HG03439 (cell line): ENCODE measurements at regions not wholly inside any gene's neighbourhood (a gene's known extent, or its start where the extent isn't known, plus 50 kb on each side); places are given as distances from the start of the nearest gene placed in this dataset.

ENCODE experiments used
- ATAC-seq: cut with Tn5 transposase; IDR thresholded peaks from one replicate; pipeline ENCODE4 v1.9.1; 2021; ENCODE audit warnings: mild to moderate bottlenecking, moderate library complexity; ENCODE audit not compliant: unreplicated experiment

- ATAC-seq = no peak
These were observed 518.5 kb downstream of the PLPP3 start for GRCh38 chr1:56060906-56061305.

GRCh38 chr1:56057466-56058405 lies 521.6 kb downstream of the PLPP3 start:
- no peak for ATAC-seq

- ATAC-seq = no peak
These were observed 522.7 kb downstream of the PLPP3 start for GRCh38 chr1:56056438-56057287.

GRCh38 chr1:56054959-56055358 lies 524.4 kb downstream of the PLPP3 start:
- no peak for ATAC-seq

GRCh38 chr1:56052041-56052440 lies 527.3 kb downstream of the PLPP3 start:
- ATAC-seq = no peak

GRCh38 chr1:56050911-56051310 lies 528.5 kb downstream of the PLPP3 start:
- no peak for ATAC-seq

GRCh38 chr1:56045477-56045876 lies 533.9 kb downstream of the PLPP3 start:
- no peak for ATAC-seq

- ATAC-seq = no peak
These were observed 534.3 kb downstream of the PLPP3 start for GRCh38 chr1:56045062-56045461.

- ATAC-seq = no peak
These were observed 542.9 kb downstream of the PLPP3 start for GRCh38 chr1:56036479-56036878.

- no peak for ATAC-seq
These were observed 544.4 kb downstream of the PLPP3 start for GRCh38 chr1:56034847-56035481.

- ATAC-seq = no peak
These were observed 545.1 kb downstream of the PLPP3 start for GRCh38 chr1:56034222-56034621.

GRCh38 chr1:56033321-56034037 lies 545.9 kb downstream of the PLPP3 start:
- no peak for ATAC-seq

- ATAC-seq = no peak
These were observed 547.2 kb downstream of the PLPP3 start for GRCh38 chr1:56032096-56032676.

GRCh38 chr1:56031001-56031400 lies 548.4 kb downstream of the PLPP3 start:
- no peak for ATAC-seq

- ATAC-seq = no peak
These were observed 549.9 kb downstream of the PLPP3 start for GRCh38 chr1:56029319-56030003.

GRCh38 chr1:56028911-56029310 lies 550.5 kb downstream of the PLPP3 start:
- no peak for ATAC-seq

- ATAC-seq = no peak
These were observed 551.1 kb downstream of the PLPP3 start for GRCh38 chr1:56028244-56028643.

- no peak for ATAC-seq
These were observed 553.4 kb downstream of the PLPP3 start for GRCh38 chr1:56025942-56026341.

GRCh38 chr1:56024155-56024554 lies 555.2 kb downstream of the PLPP3 start:
- no peak for ATAC-seq

- ATAC-seq = no peak
These were observed 559.4 kb downstream of the PLPP3 start for GRCh38 chr1:56019922-56020321.
